K562 (cell line): ENCODE measurements at regions not wholly inside any gene's neighbourhood (a gene's known extent, or its start where the extent isn't known, plus 50 kb on each side); places are given as distances from the start of the nearest gene placed in this dataset.

Experiments used
- ATAC-seq: fragments of 200-7000 bp; cut with Tn5 transposase; 3 replicates; pipeline ENCODE4 v1.9.1; 2020; ENCODE audit warnings: moderate library complexity
- BruUV-seq: library from RNA; stranded (reverse); fragments of 400-500 nt; replicated peaks from 2 replicates; lab custom pipeline; 2021; lab: Mats Ljungman, UMichigan
- CTCF ChIA-PET: fragments of 300-600 bp; formaldehyde crosslinking; extraction: SDS; loops from one replicate; lab custom pipeline; 2021; ENCODE audit warnings: low intra/inter-chr PET ratio; lab: Yijun Ruan, JAX
- POLR2A ChIA-PET: fragments of 300-600, 350-650 bp; sonication (Branson Sonifier 250); formaldehyde crosslinking; extraction: SDS; loops from one replicate; lab custom pipeline; 2021; ENCODE audit warnings: antibody characterized with exemption, inconsistent platforms; lab: Yijun Ruan, JAX
- DNase-seq, 4 experiments: peaks; one replicate each; pipeline versions ENCODE4 v3.0.0 to v3.0.0-alpha.2; 2011 to 2018; ENCODE audit warnings: low spot score in 3 of 4, mixed read lengths in 3 of 4; ENCODE audit errors: extremely low read depth in 1 of 4
- FAIRE-seq: peaks from 2 replicates; lab custom pipeline; 2011; peaks lifted over from hg19 to GRCh38; lab: Jason Lieb, UNC
- H2AFZ ChIP-seq: 2 replicates; pipeline ENCODE4 v1.6.0; 2011; ENCODE audit warnings: low read depth, low read length, control low read depth, inconsistent platforms
- H3K27ac ChIP-seq: fragments of 200-600 bp; 3 replicates; pipeline ENCODE4 v1.8.0; 2011; ENCODE audit warnings: low read depth, mild to moderate bottlenecking, control low read depth, inconsistent platforms, low read length, moderate library complexity, mixed read lengths; ENCODE audit errors: extremely low read depth
- H3K27me3 ChIP-seq, 2 experiments: fragments of 300-600 bp in 1 of 2; 2 replicates in 1 of 2; 3 replicates in 1 of 2; pipeline versions ENCODE4 v1.6.0 to v1.8.0; 2011; ENCODE audit warnings: inconsistent platforms in 2 of 2, low read length in 2 of 2, mild to moderate bottlenecking in 1 of 2, mixed read lengths in 1 of 2, moderate library complexity in 1 of 2; ENCODE audit not compliant: control insufficient read depth in 2 of 2, insufficient read depth in 2 of 2
- H3K36me3 ChIP-seq: fragments of 300-600 bp; 3 replicates; pipeline ENCODE4 v1.8.0; 2011; ENCODE audit warnings: mild to moderate bottlenecking, low read length, inconsistent platforms; ENCODE audit not compliant: control insufficient read depth, insufficient read depth
- H3K4me1 ChIP-seq, 2 experiments: fragments of 200-600 bp in 1 of 2; replicated peaks in 1 of 2; 2 replicates in 1 of 2; 3 replicates in 1 of 2; pipeline versions ENCODE4 v1.5.1 to v1.8.0; 2011; ENCODE audit warnings: inconsistent platforms in 2 of 2, low read length in 2 of 2, mild to moderate bottlenecking in 1 of 2, mixed read lengths in 1 of 2, moderate library complexity in 1 of 2; ENCODE audit not compliant: control insufficient read depth in 2 of 2, insufficient read depth in 2 of 2
- H3K4me2 ChIP-seq: 2 replicates; pipeline ENCODE4 v1.6.1; 2011; ENCODE audit warnings: low read length, control low read depth, inconsistent platforms, mixed read lengths; ENCODE audit not compliant: insufficient read depth
- H3K4me3 ChIP-seq: fragments of 200-600 bp; sonication (generic), shearing (Covaris generic); 2 replicates; pipeline ENCODE4 v1.5.1; 2016; ENCODE audit warnings: control low read depth, inconsistent platforms
- H3K79me2 ChIP-seq: fragments of 200-600 bp; 3 replicates; pipeline ENCODE4 v1.8.0; 2011; ENCODE audit warnings: low read length, inconsistent platforms; ENCODE audit not compliant: control insufficient read depth, insufficient read depth
- H3K9ac ChIP-seq, 2 experiments: 2 replicates each; pipeline versions ENCODE4 v1.6.0 to v1.6.1; 2011; ENCODE audit warnings: low read depth in 2 of 2, low read length in 2 of 2, control low read depth in 1 of 2, inconsistent platforms in 1 of 2, mild to moderate bottlenecking in 1 of 2, mixed read lengths in 1 of 2; ENCODE audit not compliant: insufficient read depth in 1 of 2
- H3K9me1 ChIP-seq: one replicate; pipeline ENCODE4 v1.6.0; 2011; ENCODE audit warnings: inconsistent platforms, mild to moderate bottlenecking, low read length, moderate library complexity; ENCODE audit not compliant: control insufficient read depth, insufficient read depth
- H3K9me3 ChIP-seq: replicated peaks from 2 replicates; pipeline ENCODE4 v1.5.1; 2011; ENCODE audit warnings: low read depth, low read length, inconsistent platforms; ENCODE audit not compliant: control insufficient read depth, insufficient read depth
- H4K20me1 ChIP-seq: replicated peaks from 2 replicates; pipeline ENCODE4 v1.6.1; 2011; ENCODE audit warnings: low read length, inconsistent platforms, mixed read lengths; ENCODE audit not compliant: control insufficient read depth, insufficient read depth
- ETS2 ChIP-seq: IDR thresholded peaks from 2 replicates; pipeline ENCODE4 v1.6.1; 2016; ENCODE audit warnings: borderline replicate concordance, missing genetic modification characterization, mild to moderate bottlenecking, moderate library complexity, missing compliant biosample characterization; ENCODE audit not compliant: poor library complexity, severe bottlenecking
- HLTF ChIP-seq: fragments of 450-650 bp; IDR thresholded peaks from 2 replicates; pipeline ENCODE4 v1.6.1; 2016
- MEF2A ChIP-seq: IDR thresholded peaks from 2 replicates; pipeline ENCODE4 v1.6.1; 2011; ENCODE audit warnings: low read depth, mild to moderate bottlenecking, low read length, moderate library complexity; ENCODE audit not compliant: control insufficient read depth
- SLC30A9 ChIP-seq: fragments of 250-450 bp; sonication (Bioruptor Pico); IDR thresholded peaks from 2 replicates; pipeline ENCODE4 v1.8.0; 2022; ENCODE audit warnings: mild to moderate bottlenecking, moderate library complexity
- SOX6 ChIP-seq: fragments of 450-650 bp; IDR thresholded peaks from 2 replicates; pipeline ENCODE4 v1.6.1; 2014; ENCODE audit warnings: mild to moderate bottlenecking
- SRSF1 ChIP-seq: fragments of 200-400 bp; formaldehyde crosslinking; IDR thresholded peaks from 2 replicates; pipeline ENCODE4 v1.6.1; 2017; ENCODE audit warnings: mild to moderate bottlenecking, low read depth, low read length, moderate library complexity
- TCF7 ChIP-seq: sonication (generic); IDR thresholded peaks from 2 replicates; pipeline ENCODE4 v1.6.1; 2016; ENCODE audit warnings: antibody characterized with exemption, borderline replicate concordance
- XRCC5 ChIP-seq: fragments of 200-400 bp; formaldehyde crosslinking; IDR thresholded peaks from 2 replicates; pipeline ENCODE4 v1.6.1; 2017; ENCODE audit warnings: low read depth, mild to moderate bottlenecking, low read length
- ZNF197 ChIP-seq: fragments of 200-800 bp; sonication (Bioruptor generic); IDR thresholded peaks from 2 replicates; pipeline ENCODE4 v1.6.1; 2016; ENCODE audit warnings: low read depth, missing genetic modification characterization, missing compliant biosample characterization
- ZNF324 ChIP-seq: fragments of 250-450 bp; sonication (Bioruptor Pico); IDR thresholded peaks from 2 replicates; pipeline ENCODE4 v1.4.0; 2020; ENCODE audit warnings: mild to moderate bottlenecking
- ZNF668 ChIP-seq: fragments of 250-450 bp; sonication (Bioruptor Pico); IDR thresholded peaks from 2 replicates; pipeline ENCODE4 v1.8.0; 2022; ENCODE audit warnings: mild to moderate bottlenecking, inconsistent platforms
- ZNF717 ChIP-seq: fragments of 250-450 bp; sonication (Bioruptor Pico); IDR thresholded peaks from 2 replicates; pipeline ENCODE4 v1.5.0; 2021
- ZNF785 ChIP-seq: fragments of 250-450 bp; sonication (Bioruptor Pico); IDR thresholded peaks from 2 replicates; pipeline ENCODE4 v1.4.0; 2020; ENCODE audit warnings: mild to moderate bottlenecking
- WGBS: fragments of 100-300 bp; shearing (Covaris generic); methylation state at CpG from one replicate; pipeline ENCODE4 v1.1.6; 2016; ENCODE audit warnings: low coverage, mixed read lengths; ENCODE audit not compliant: insufficient coverage; ENCODE audit errors: missing lambda C conversion rate; 5-methylcytosine and 5-hydroxymethylcytosine counted together
- in situ Hi-C: fragments of 300-500 bp; cut with MboI; formaldehyde crosslinking; loops from 4 replicates; pipeline ENCODE4 v1.15.0; 2018; ENCODE audit warnings: inconsistent platforms, mixed read lengths
- intact Hi-C: fragments of 100-400 bp; cut with micrococcal nuclease; formaldehyde crosslinking; loops from 2 replicates; pipeline ENCODE4 v1.14.2; 2022
- TF ChIP-seq, protein P1 (sequence below): sonication (generic); formaldehyde crosslinking; IDR thresholded peaks from 2 replicates; pipeline ENCODE4 v1.8.1; 2023; ENCODE audit warnings: mild to moderate bottlenecking, missing genetic modification reagents
- TF ChIP-seq, protein P2 (sequence below): fragments of 450-650 bp; formaldehyde crosslinking; conservative IDR thresholded peaks from 2 replicates; pipeline ENCODE4 v1.4.0; 2022; ENCODE audit warnings: mild to moderate bottlenecking, missing genetic modification characterization

DNA sequence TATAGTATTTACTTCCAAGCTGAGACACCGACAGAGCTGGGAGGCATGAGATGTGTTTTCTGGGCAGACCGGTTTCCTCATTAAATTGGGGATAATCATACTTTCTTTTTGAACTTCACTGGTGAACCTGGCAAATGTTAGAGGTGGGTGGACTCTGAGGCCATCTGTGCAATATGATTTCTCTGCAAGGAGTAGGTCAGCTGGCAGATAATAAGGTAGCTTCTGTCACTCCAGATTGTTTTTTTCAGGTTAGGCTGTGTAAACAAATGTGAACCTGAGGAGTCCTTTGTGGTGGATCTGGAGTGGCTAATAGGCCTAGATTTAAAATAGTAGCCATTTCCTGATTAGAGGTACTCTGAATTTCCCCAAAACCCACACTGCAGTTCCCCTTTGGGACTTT, 75.4 kb upstream of the S1PR3 start:
- POLR2A ChIA-PET = no interaction called here
- Histone ChIP-seq H3K27ac (no peak overlapping the region), H3K4me1 (no peaks in the 10 kb centered on the region), H3K9ac (no peak overlapping the region), H2AFZ (no peak overlapping the region), H3K36me3 (no peaks in the 10 kb centered on the region), H3K4me3 (no peak overlapping the region), H3K27me3 (no peaks in the 10 kb centered on the region), H3K79me2 (no peaks in the 10 kb centered on the region), H3K9me1 (no peaks in the 10 kb centered on the region), H3K9me3 (no peaks in the 10 kb centered on the region), H3K4me2 (no peak overlapping the region), H4K20me1 (no peaks in the 10 kb centered on the region)
- CTCF ChIA-PET = no interaction called here
- DNase-seq (no peak), ATAC-seq (no peak)
- in situ Hi-C loops = no loop called here
- WGBS = 21% methylated on average over 2 of the region's 2 CpGs
- intact Hi-C loops = no loop called here
- no TSS peak for BruUV-seq
- TF ChIP-seq SOX6 = no peak
- no peak for TF ChIP-seq ZNF785 (CRISPR knock-in tag)
- TF ChIP-seq MEF2A = no peak
- no peak for TF ChIP-seq TCF7
- TF ChIP-seq, all 486 proteins: peak for 0
- no peak for FAIRE-seq

DNA sequence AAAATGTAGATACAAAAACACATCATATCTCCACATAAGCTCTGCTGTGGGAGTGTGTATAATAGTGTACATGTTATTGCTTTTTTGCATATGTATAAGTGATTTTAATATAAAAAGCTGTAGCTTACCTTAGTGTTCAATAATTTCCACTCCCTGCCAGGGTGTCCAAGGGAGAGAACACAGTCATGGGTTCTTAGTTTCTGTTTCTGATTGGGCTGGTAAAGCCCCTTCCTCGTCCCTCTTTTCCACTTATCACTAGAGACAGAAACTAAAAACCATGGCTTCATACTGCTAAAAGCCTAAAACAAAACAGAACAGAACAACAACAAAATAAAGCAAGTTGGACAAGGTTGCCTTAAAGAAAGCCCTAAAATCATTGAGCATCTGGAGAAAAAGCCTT, 74.4 kb upstream of the S1PR3 start:
- ChIA-PET POLR2A (no interaction called here), CTCF (no interaction called here)
- TF ChIP-seq ZNF197 (no peak), HLTF (no peak), ZNF668 (CRISPR knock-in tag) (no peak), ZNF717 (CRISPR knock-in tag) (no peak), XRCC5 (no peak), ZNF324 (CRISPR knock-in tag) (no peak), SRSF1 (no peak), ETS2 (tag) (no peak), SLC30A9 (CRISPR knock-in tag) (no peak)
- TF ChIP-seq, protein P1, sequence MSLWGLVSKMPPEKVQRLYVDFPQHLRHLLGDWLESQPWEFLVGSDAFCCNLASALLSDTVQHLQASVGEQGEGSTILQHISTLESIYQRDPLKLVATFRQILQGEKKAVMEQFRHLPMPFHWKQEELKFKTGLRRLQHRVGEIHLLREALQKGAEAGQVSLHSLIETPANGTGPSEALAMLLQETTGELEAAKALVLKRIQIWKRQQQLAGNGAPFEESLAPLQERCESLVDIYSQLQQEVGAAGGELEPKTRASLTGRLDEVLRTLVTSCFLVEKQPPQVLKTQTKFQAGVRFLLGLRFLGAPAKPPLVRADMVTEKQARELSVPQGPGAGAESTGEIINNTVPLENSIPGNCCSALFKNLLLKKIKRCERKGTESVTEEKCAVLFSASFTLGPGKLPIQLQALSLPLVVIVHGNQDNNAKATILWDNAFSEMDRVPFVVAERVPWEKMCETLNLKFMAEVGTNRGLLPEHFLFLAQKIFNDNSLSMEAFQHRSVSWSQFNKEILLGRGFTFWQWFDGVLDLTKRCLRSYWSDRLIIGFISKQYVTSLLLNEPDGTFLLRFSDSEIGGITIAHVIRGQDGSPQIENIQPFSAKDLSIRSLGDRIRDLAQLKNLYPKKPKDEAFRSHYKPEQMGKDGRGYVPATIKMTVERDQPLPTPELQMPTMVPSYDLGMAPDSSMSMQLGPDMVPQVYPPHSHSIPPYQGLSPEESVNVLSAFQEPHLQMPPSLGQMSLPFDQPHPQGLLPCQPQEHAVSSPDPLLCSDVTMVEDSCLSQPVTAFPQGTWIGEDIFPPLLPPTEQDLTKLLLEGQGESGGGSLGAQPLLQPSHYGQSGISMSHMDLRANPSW (CRISPR knock-in tag) = no peak
- TF ChIP-seq, protein P2, sequence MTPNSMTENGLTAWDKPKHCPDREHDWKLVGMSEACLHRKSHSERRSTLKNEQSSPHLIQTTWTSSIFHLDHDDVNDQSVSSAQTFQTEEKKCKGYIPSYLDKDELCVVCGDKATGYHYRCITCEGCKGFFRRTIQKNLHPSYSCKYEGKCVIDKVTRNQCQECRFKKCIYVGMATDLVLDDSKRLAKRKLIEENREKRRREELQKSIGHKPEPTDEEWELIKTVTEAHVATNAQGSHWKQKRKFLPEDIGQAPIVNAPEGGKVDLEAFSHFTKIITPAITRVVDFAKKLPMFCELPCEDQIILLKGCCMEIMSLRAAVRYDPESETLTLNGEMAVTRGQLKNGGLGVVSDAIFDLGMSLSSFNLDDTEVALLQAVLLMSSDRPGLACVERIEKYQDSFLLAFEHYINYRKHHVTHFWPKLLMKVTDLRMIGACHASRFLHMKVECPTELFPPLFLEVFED = no peak
- no peak for ATAC-seq
- H3K79me2 ChIP-seq = no peaks in the 10 kb centered on the region
- no peak for FAIRE-seq
- H3K36me3 ChIP-seq = no peaks in the 10 kb centered on the region
- H3K4me1 ChIP-seq = no peaks in the 10 kb centered on the region
- H3K4me3 ChIP-seq = no peak overlapping the region
- DNase-seq = no peak
- no peak overlapping the region for H3K27ac ChIP-seq
- intact Hi-C loops = no loop called here
- H4K20me1 ChIP-seq = no peaks in the 10 kb centered on the region
- no peaks in the 10 kb centered on the region for H3K27me3 ChIP-seq
- in situ Hi-C loops = no loop called here
- no TSS peak for BruUV-seq
- no peaks in the 10 kb centered on the region for H3K9me1 ChIP-seq
- WGBS = no CpG with 5 or more reads among the region's 1 CpG
- no peak overlapping the region for H3K4me2 ChIP-seq
- H3K9ac ChIP-seq = no peak overlapping the region
- H3K9me3 ChIP-seq = no peaks in the 10 kb centered on the region
- no peak overlapping the region for H2AFZ ChIP-seq
